ENCODE measurements at regions not wholly inside any gene's neighbourhood (a gene's known extent, or its start where the extent isn't known, plus 50 kb on each side); places are given as distances from the start of the nearest gene placed in this dataset.

DNA sequence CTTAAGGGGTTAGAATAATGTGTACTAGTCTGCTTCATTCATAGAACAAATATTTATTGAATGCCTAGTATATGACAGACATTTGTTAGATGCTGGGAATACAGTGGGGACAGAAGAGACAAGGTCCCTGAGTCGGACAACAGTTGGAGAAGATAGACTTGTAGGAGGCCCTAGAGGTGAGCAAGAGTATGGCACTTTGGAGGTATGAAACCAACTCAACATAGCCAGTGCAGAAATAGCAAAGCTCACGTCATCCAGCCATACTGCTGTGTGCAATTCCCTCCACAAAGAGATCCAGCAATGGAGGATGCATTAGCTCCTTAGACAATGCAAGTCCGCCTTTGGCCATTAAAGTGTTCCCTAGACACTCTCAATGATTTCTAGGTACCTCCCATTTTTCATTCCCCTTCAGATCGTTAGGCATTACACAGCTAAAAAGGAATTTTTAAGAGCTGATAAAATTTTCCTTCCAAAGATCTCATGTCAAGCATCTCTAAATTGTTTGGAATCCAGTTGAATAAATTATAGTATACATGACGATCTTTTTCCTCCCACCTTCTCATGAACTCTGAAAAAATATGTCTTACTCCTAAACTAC is 1949.6 kb upstream of the WWC1 start:
- TF ChIP-seq EZH2 (IDR thresholded peaks at IDR 0.05) (no peak), POLR2AphosphoS5 (IDR thresholded peaks at IDR 0.05; ENCODE audit: borderline replicate concordance, low read depth, low read length) (no peak)
